H1 (cell line): ENCODE measurements at regions not wholly inside any gene's neighbourhood (a gene's known extent, or its start where the extent isn't known, plus 50 kb on each side); places are given as distances from the start of the nearest gene placed in this dataset.

ENCODE experiments used
- CTCF ChIA-PET: fragments of 300-600 bp; sonication (Branson Sonifier 250); formaldehyde crosslinking; loops from one replicate; lab custom pipeline; 2021; ENCODE audit not compliant: partially characterized antibody; lab: Charles Lee
- POLR2A ChIA-PET: fragments of 300-600 bp; sonication (Branson Sonifier 250); formaldehyde crosslinking; loops from one replicate; lab custom pipeline; 2021; ENCODE audit warnings: inconsistent platforms; ENCODE audit not compliant: partially characterized antibody; lab: Charles Lee
- DNase-seq, 2 experiments: peaks; one replicate each; pipeline versions ENCODE4 v3.0.0 to v3.0.0-alpha.2; 2010 to 2022; ENCODE audit warnings: low spot score in 2 of 2, low read depth in 1 of 2, mixed read lengths in 1 of 2
- FAIRE-seq: peaks from 2 replicates; lab custom pipeline; 2011; peaks lifted over from hg19 to GRCh38; lab: Jason Lieb, UNC
- H2AFZ ChIP-seq: 2 replicates; pipeline ENCODE4 v1.8.1; 2012; ENCODE audit warnings: low read length, inconsistent platforms
- H2AK5ac ChIP-seq: 2 replicates; pipeline ENCODE4 v1.6.1; 2013; ENCODE audit warnings: low read depth, low read length
- H2BK120ac ChIP-seq: replicated peaks from 2 replicates; pipeline ENCODE3; 2013; ENCODE audit warnings: low read depth, low read length, inconsistent platforms
- H2BK12ac ChIP-seq: 2 replicates; pipeline ENCODE4 v1.6.1; 2013; ENCODE audit warnings: low read depth, low read length
- H2BK15ac ChIP-seq: 2 replicates; pipeline ENCODE4 v1.6.1; 2013; ENCODE audit warnings: low read length
- H2BK20ac ChIP-seq: 2 replicates; pipeline ENCODE4 v1.6.1; 2013; ENCODE audit warnings: low read length
- H2BK5ac ChIP-seq: 2 replicates; pipeline ENCODE4 v1.6.1; 2013; ENCODE audit warnings: low read depth, low read length
- H3K14ac ChIP-seq: 2 replicates; pipeline ENCODE4 v1.6.1; 2013; ENCODE audit warnings: inconsistent platforms; ENCODE audit not compliant: insufficient read length
- H3K18ac ChIP-seq: 2 replicates; pipeline ENCODE4 v1.6.1; 2013; ENCODE audit warnings: low read length; ENCODE audit errors: extremely low read depth
- H3K23ac ChIP-seq: 2 replicates; pipeline ENCODE4 v1.6.1; 2013; ENCODE audit warnings: inconsistent platforms; ENCODE audit not compliant: insufficient read length
- H3K23me2 ChIP-seq: 2 replicates; pipeline ENCODE4 v1.6.1; 2013; ENCODE audit warnings: low read depth, low read length
- H3K27ac ChIP-seq: 2 replicates; pipeline ENCODE4 v1.6.1; 2011; ENCODE audit warnings: low read depth, low read length, inconsistent platforms
- H3K27me3 ChIP-seq, 4 experiments: replicated peaks in 1 of 4; 1 replicate in 1 of 4; 2 replicates in 3 of 4; pipeline versions ENCODE4 v1.6.1 to v1.8.1; 2011 to 2013; ENCODE audit warnings: low read length in 3 of 4, mild to moderate bottlenecking in 3 of 4, inconsistent platforms in 2 of 4, mixed read lengths in 2 of 4, moderate library complexity in 1 of 4; ENCODE audit not compliant: control insufficient read depth in 3 of 4, insufficient read depth in 3 of 4; ENCODE audit errors: extremely low read depth in 1 of 4
- H3K36me3 ChIP-seq, 4 experiments: 2 replicates each; pipeline versions ENCODE4 v1.6.1 to v1.8.1; 2011 to 2013; ENCODE audit warnings: mild to moderate bottlenecking in 4 of 4, low read length in 3 of 4, moderate library complexity in 2 of 4, control low read depth in 1 of 4, inconsistent platforms in 1 of 4; ENCODE audit not compliant: insufficient read depth in 4 of 4, control insufficient read depth in 2 of 4
- H3K4ac ChIP-seq: replicated peaks from 2 replicates; pipeline ENCODE3; 2013; ENCODE audit warnings: low read length, low read depth, mixed read lengths, inconsistent platforms; ENCODE audit not compliant: insufficient read length
- H3K4me1 ChIP-seq, 4 experiments: replicated peaks in 1 of 4; 1 replicate in 1 of 4; 2 replicates in 3 of 4; pipeline versions ENCODE4 v1.6.1 to v1.8.1; 2011 to 2013; ENCODE audit warnings: low read length in 3 of 4, inconsistent platforms in 2 of 4, mixed read lengths in 1 of 4; ENCODE audit not compliant: insufficient read depth in 4 of 4, control insufficient read depth in 3 of 4
- H3K4me2 ChIP-seq, 2 experiments: 2 replicates each; pipeline versions ENCODE4 v1.6.1 to v1.8.1; 2011 to 2013; ENCODE audit warnings: low read depth in 2 of 2, low read length in 2 of 2, control low read depth in 1 of 2, inconsistent platforms in 1 of 2, mild to moderate bottlenecking in 1 of 2; ENCODE audit not compliant: insufficient read depth in 1 of 2
- H3K4me3 ChIP-seq, 4 experiments: fragments of 200-600, 300-600 bp in 1 of 4; sonication (generic), shearing (Covaris generic), sonication (Bioruptor Twin) in 1 of 4; 2 replicates each; pipeline versions ENCODE4 v1.5.1 to v1.8.1; 2011 to 2016; ENCODE audit warnings: low read length in 4 of 4, low read depth in 3 of 4, control low read depth in 2 of 4, inconsistent platforms in 2 of 4, mild to moderate bottlenecking in 2 of 4, mixed read lengths in 1 of 4, moderate library complexity in 1 of 4; ENCODE audit not compliant: insufficient read depth in 2 of 4; ENCODE audit errors: extremely low read depth in 1 of 4
- H3K56ac ChIP-seq: replicated peaks from 2 replicates; pipeline ENCODE3; 2013; ENCODE audit warnings: low read depth, mild to moderate bottlenecking, mixed read lengths, low read length, inconsistent platforms; ENCODE audit not compliant: insufficient read length
- H3K79me1 ChIP-seq: 2 replicates; pipeline ENCODE4 v1.6.1; 2013; ENCODE audit warnings: low read depth, low read length, control low read depth
- H3K79me2 ChIP-seq, 2 experiments: 2 replicates each; pipeline versions ENCODE4 v1.6.1 to v1.8.1; 2012 to 2013; ENCODE audit warnings: low read length in 2 of 2, mild to moderate bottlenecking in 2 of 2, inconsistent platforms in 1 of 2; ENCODE audit not compliant: insufficient read depth in 2 of 2, control insufficient read depth in 1 of 2
- H3K9ac ChIP-seq, 4 experiments: replicated peaks in 1 of 4; 1 replicate in 1 of 4; 2 replicates in 3 of 4; pipeline versions ENCODE4 v1.6.1 to v1.8.1; 2011 to 2013; ENCODE audit warnings: low read depth in 3 of 4, low read length in 3 of 4, control low read depth in 2 of 4, mild to moderate bottlenecking in 2 of 4, moderate library complexity in 2 of 4, inconsistent platforms in 1 of 4; ENCODE audit errors: extremely low read depth in 1 of 4
- H3K9me3 ChIP-seq, 2 experiments: 2 replicates each; pipeline versions ENCODE4 v1.6.1 to v1.8.1; 2012 to 2013; ENCODE audit warnings: mild to moderate bottlenecking in 2 of 2, moderate library complexity in 2 of 2, control low read depth in 1 of 2, inconsistent platforms in 1 of 2, low read depth in 1 of 2, low read length in 1 of 2, mixed read lengths in 1 of 2; ENCODE audit not compliant: insufficient read depth in 2 of 2
- H4K20me1 ChIP-seq, 2 experiments: replicated peaks in 1 of 2; 2 replicates each; pipeline versions ENCODE3 to v1.8.1; 2011 to 2013; ENCODE audit warnings: inconsistent platforms in 2 of 2, low read length in 2 of 2, mild to moderate bottlenecking in 1 of 2; ENCODE audit not compliant: insufficient read depth in 2 of 2, control insufficient read depth in 1 of 2
- H4K5ac ChIP-seq: 2 replicates; pipeline ENCODE4 v1.6.1; 2013; ENCODE audit warnings: low read length, low read depth, mixed read lengths, inconsistent platforms; ENCODE audit not compliant: insufficient read length
- H4K8ac ChIP-seq: 2 replicates; pipeline ENCODE4 v1.8.0; 2013; ENCODE audit warnings: mild to moderate bottlenecking, moderate library complexity, low read length, inconsistent platforms; ENCODE audit not compliant: insufficient read depth; ENCODE audit errors: extremely low read depth
- H4K91ac ChIP-seq: replicated peaks from 2 replicates; pipeline ENCODE3; 2013; ENCODE audit warnings: low read length, mixed read lengths, inconsistent platforms; ENCODE audit not compliant: insufficient read length
- ASH2L ChIP-seq: fragments of 200-600, 300-600 bp; sonication (generic); IDR thresholded peaks from one replicate; pipeline ENCODE4 v1.7.1; 2017; ENCODE audit warnings: low read length
- ATF3 ChIP-seq: IDR thresholded peaks from 2 replicates; pipeline ENCODE4 v1.6.1; 2011; ENCODE audit warnings: low read depth, mild to moderate bottlenecking, low read length; ENCODE audit not compliant: insufficient read depth
- CHD2 ChIP-seq: IDR thresholded peaks from 2 replicates; pipeline ENCODE4 v1.6.1; 2012; ENCODE audit warnings: low read length, improper control_type of control experiment
- CTCF ChIP-seq, 3 experiments: IDR thresholded peaks; 1 replicate in 2 of 3; 2 replicates in 1 of 3; pipeline versions ENCODE4 v1.5.1 to v1.6.1; 2011; ENCODE audit warnings: low read length in 3 of 3, mild to moderate bottlenecking in 3 of 3, inconsistent platforms in 2 of 3, low read depth in 1 of 3, moderate library complexity in 1 of 3; ENCODE audit not compliant: insufficient read depth in 1 of 3; ENCODE audit errors: control extremely low read depth in 1 of 3
- GABPA ChIP-seq: IDR thresholded peaks from 2 replicates; pipeline ENCODE4 v1.6.1; 2011; ENCODE audit warnings: mild to moderate bottlenecking, low read length, moderate library complexity, borderline replicate concordance; ENCODE audit not compliant: insufficient read depth
- HDAC2 ChIP-seq, 2 experiments: fragments of 300-600 bp in 1 of 2; sonication (generic) in 1 of 2; IDR thresholded peaks; 2 replicates each; pipeline ENCODE4 v1.6.1; 2011 to 2012; ENCODE audit warnings: low read depth in 2 of 2, low read length in 2 of 2, mild to moderate bottlenecking in 2 of 2, moderate library complexity in 2 of 2, borderline replicate concordance in 1 of 2, inconsistent platforms in 1 of 2
- RAD21 ChIP-seq, 2 experiments: IDR thresholded peaks in 1 of 2; conservative IDR thresholded peaks in 1 of 2; 2 replicates each; pipeline ENCODE4 v1.6.1; 2011; ENCODE audit warnings: low read depth in 2 of 2, low read length in 2 of 2, improper control_type of control experiment in 1 of 2, inconsistent platforms in 1 of 2, mild to moderate bottlenecking in 1 of 2, moderate library complexity in 1 of 2
- SP4 ChIP-seq: IDR thresholded peaks from 2 replicates; pipeline ENCODE4 v1.6.1; 2012; ENCODE audit warnings: low read length, inconsistent platforms
- WGBS, 2 experiments: shearing (Covaris generic) in 1 of 2; methylation state at CpG; one replicate each; pipeline versions ENCODE4 v1.1.6 to v1.1.7; 2013 to 2015; ENCODE audit warnings: low lambda C conversion rate in 2 of 2, mixed read lengths in 2 of 2, inconsistent platforms in 1 of 2, low coverage in 1 of 2, missing lambda C conversion rate in 1 of 2; ENCODE audit not compliant: insufficient replicate concordance in 2 of 2, insufficient coverage in 1 of 2, insufficient read length in 1 of 2; ENCODE audit errors: extremely low coverage in 1 of 2, missing lambda C conversion rate in 1 of 2; 5-methylcytosine and 5-hydroxymethylcytosine counted together

DNA sequence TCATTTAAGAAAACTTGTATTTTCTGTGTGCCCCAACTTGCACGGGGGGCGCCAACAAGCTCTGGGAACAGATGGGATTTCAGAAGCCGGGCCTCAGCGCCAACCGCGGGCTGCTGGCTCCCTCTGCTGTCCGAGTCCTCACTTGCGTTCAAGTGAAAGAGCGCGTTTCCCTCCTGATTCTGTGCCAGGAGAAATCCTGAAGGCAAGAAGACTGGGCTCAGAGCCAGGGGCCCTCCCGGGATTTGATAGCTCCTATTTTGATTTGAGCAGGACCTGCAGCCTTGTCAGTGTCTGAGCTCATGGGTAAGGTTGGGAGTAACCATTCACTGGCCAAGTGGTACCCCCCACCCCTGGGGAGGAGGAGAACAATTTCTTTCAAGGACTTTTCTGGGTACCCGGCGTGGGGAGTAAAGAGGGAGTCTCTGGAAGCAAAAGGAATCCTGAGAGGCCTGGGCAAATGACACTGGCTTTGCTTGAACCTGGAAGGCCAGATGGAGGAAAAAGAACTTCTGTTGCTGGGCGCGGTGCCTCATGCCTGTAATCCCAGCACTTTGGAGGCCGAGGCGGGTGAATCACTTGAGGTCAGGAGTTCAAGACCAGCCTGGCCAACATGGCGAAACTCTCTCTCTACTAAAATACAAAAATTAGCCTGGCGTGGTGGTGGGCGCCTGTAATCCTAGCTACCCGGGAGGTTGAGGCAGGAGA lies 179.0 kb upstream of the RGS6 start:
- no peaks in the 10 kb centered on the region for H3K79me1 ChIP-seq
- CTCF ChIA-PET: interaction anchor here (0.5 to 5.7 kb wide), 57 partner anchors 8 to 657 kb away, joined by 3 to 86 read pairs (median 4); no protein-coding TSS in a partner anchor
- H2BK120ac ChIP-seq: no peak overlapping the region
- no peak overlapping the region for H3K4me2 ChIP-seq
- H3K18ac ChIP-seq: no peak overlapping the region
- H2AFZ ChIP-seq: no peak overlapping the region
- FAIRE-seq: peak; percentile 72
- no peak overlapping the region for H3K4ac ChIP-seq
- no peak overlapping the region for H3K56ac ChIP-seq
- H3K9ac ChIP-seq: no peak overlapping the region
- peaks cover 0 to 6% (median 4%) of the 10 kb centered on the region in 4 experiments; a peak in 3 of 7 replicates for H3K4me1 ChIP-seq
- H3K9me3 ChIP-seq: peaks cover under 1 to 4% of the 10 kb centered on the region in 2 experiments; a peak in 2 of 4 replicates
- no peak overlapping the region for H3K4me3 ChIP-seq
- peak; percentile 81 to 89 for DNase-seq
- H4K91ac ChIP-seq: no peak overlapping the region
- H2BK12ac ChIP-seq: 0 out of 2 replicates have a peak overlapping the region, but pooled peaks have one; percentile 3
- no peak overlapping the region for H2BK5ac ChIP-seq
- H3K14ac ChIP-seq: no peak overlapping the region
- H3K27ac ChIP-seq: no peak overlapping the region
- H3K27me3 ChIP-seq: no peaks in the 10 kb centered on the region
- H4K8ac ChIP-seq: no peak overlapping the region
- 45% methylated on average over 21 of the region's 21 CpGs; no CpG with 5 or more reads in 1 of the 2 experiments for WGBS, 2 experiments
- H2AK5ac ChIP-seq: no peak overlapping the region
- no peaks in the 10 kb centered on the region for H4K20me1 ChIP-seq
- POLR2A ChIA-PET: no interaction called here
- H2BK15ac ChIP-seq: no peak overlapping the region
- no peak overlapping the region for H2BK20ac ChIP-seq
- no peaks in the 10 kb centered on the region for H3K79me2 ChIP-seq
- H4K5ac ChIP-seq: no peak overlapping the region
- H3K23me2 ChIP-seq: no peaks in the 10 kb centered on the region
- H3K36me3 ChIP-seq: no peaks in the 10 kb centered on the region
- H3K23ac ChIP-seq: no peak overlapping the region
- TF ChIP-seq GABPA: peak; percentile 53; the same call in 1 of the 2 replicates
- peak; percentile 87 to 99 (median 88) for TF ChIP-seq CTCF (IDR thresholded peaks at IDR 0.05; ENCODE audit: control extremely low read depth in 1 of 3, insufficient read depth in 1 of 3, low read depth in 1 of 3, low read length in 3 of 3)
- TF ChIP-seq CHD2: no peak
- TF ChIP-seq ATF3: peak; percentile 37; the same call in 1 of the 2 replicates
- TF ChIP-seq SP4: no peak
- TF ChIP-seq ASH2L: no peak
- TF ChIP-seq RAD21 (IDR thresholded peaks at IDR 0.05 in 1 of 2, conservative IDR thresholded peaks at IDR 0.05 in 1 of 2; ENCODE audit: low read depth in 2 of 2, low read length in 2 of 2): peak; percentile 100
- TF ChIP-seq HDAC2 (IDR thresholded peaks at IDR 0.05; ENCODE audit: borderline replicate concordance in 1 of 2, low read depth in 2 of 2, low read length in 2 of 2): no peak
